Stimulated activated CD8-positive, alpha-beta memory T cell treated with anti-CD3 and anti-CD28 coated beads, Interleukin-2, amount 100 ng/mL, for 1 hour (primary cell): ENCODE measurements at regions not wholly inside any gene's neighbourhood (a gene's known extent, or its start where the extent isn't known, plus 50 kb on each side); places are given as distances from the start of the nearest gene placed in this dataset.

Source experiments
- DNase-seq, 2 donors: peaks; one replicate each; pipeline ENCODE4 v3.0.0-alpha.2; 2020; ENCODE audit warnings: low read depth in 2 of 2

DNA sequence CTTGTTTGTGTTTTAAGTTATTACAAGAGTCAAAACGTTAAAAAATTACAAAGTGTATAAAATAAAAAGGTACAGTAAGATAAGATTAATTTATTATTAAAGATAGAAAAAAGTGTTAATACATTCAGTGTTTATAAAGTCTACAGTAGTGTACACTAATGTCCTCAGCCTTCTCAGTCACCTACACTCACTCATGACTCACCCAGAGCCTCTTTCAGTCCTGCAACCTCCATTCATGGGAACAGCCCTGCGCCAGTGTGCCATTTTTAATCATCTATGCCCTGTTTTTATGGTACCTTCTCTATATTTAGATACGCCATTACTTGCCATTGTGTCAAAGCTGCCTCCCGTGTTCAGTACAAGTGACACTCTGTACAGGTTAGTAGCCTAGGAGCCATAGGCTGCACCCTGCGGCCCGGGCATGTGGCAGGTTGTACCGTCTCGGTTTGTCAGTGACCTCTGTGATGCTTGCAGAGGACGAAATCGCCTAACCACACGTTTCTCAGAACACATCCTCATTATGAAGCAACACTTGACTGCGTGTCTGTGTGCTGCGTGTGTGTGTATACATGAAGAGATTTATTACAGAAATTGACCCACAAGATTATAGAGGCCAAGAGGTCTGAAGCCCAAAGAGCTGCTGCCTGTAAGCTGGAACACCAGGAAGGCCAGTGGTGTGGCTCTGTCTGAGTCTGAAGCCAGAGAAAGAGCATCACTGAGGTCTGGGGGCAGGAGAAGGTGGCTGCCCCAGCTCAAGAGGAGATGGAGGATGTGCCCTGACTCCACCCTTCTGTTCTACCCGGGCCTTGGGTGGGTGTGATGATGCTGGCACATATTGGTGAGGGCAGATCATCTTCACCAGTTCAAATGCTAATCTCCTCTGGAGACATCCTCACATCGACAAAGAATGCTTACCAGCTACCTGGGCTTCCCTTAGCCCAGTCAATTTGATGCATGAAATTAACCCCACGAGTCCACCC is 116.6 kb upstream of the C14orf180 start:
- no peak for DNase-seq

DNA sequence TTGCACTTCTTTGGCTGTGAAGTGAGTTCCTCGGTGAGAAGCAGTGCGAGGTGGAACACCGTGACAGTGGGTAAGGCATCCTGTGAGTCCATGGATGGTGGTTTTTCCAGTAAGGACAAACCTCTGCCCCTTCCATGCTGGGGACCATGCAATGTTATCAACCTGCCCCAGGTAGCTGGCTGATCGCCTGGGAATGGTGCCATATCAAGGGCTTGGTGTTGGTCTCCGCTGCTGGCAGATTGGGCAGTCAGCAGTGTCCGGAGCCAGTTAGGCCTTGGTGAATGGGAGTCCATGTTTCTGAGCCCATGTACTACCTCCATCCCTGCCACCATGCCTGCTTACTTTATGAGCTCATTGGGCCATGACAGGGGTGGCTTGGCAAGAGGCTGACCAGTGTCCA is 114.7 kb upstream of the C14orf180 start:
- no peak for DNase-seq

DNA sequence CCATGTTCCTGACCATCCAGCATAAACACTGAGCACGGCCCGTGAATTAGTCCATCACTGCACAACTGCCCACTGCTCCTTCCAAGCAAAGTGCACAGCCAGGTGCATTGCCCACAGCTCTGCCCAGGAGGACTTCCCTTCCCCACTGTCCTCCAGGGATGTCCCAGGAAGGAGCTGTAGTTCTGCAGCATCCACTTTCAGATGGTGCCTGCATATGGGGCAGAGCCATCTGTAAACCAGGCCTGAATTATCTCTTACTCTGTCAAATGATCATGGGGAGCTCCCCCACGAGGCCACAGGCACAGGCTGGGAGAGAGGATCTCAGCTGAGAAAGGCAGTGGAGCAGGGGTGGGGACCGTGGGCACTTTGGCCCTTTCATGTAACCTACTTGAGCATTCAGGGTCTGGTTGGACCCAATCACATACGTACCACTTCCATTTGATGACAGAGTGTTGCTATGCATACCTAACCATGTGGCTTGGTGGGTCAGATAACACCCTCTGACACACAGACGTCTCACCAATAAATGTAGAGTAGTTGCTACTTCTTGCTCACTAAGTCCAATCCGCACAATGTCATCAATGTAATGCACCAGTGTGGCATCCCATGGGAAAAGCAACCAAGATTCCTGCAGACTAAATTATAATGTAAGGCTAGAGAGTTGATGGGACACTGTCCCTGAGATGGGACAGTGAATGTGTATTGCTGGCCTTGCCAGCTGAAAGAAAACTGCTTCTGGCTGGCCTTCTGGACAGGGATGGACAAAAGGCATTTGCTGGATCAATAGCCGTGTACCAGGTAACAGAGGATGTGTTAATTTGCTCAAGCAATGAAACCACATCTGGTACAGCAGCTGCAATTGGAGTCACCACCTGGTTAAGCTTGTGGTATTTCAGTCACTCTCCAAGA is 113.8 kb upstream of the C14orf180 start:
- DNase-seq = no peak

DNA sequence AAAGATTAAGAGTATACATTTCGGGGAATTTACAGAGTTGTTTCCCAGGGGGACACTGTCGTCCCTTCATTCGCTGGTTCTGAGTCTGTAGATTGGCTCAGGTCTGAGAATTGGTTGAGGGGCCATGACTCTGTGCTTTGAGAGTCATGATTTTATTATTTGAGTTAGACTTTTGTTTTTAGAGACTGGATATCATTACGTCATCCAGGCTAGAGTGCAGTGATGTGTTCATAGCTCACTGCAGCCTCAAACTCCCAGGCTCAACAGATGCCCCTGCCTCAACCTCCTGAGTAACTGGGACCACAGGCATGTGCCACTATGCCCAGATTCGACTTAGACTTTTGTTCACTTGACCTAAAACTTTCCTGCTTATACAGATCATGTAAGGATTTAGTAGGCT is 112.3 kb upstream of the C14orf180 start:
- DNase-seq = no peak

DNA sequence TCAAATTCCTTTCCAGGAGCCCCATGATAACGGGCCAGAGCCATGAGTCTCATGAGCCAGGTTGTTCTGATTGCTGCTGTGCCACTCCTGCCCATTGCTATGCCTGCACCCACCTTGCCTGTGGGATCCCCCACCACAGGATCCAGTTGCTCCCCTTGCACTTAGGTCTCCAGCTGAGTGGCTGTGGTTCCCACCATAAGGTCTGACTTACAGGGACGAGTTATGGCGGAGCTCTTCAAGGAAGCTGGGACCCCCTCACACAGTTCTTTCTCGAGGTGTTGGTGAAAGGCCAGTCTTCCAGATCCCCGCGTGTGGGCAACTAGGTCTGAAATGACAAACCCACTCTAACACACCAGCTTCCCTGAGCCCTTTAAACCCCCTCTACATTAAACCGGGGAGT is 111.9 kb upstream of the C14orf180 start:
- no peak for DNase-seq

DNA sequence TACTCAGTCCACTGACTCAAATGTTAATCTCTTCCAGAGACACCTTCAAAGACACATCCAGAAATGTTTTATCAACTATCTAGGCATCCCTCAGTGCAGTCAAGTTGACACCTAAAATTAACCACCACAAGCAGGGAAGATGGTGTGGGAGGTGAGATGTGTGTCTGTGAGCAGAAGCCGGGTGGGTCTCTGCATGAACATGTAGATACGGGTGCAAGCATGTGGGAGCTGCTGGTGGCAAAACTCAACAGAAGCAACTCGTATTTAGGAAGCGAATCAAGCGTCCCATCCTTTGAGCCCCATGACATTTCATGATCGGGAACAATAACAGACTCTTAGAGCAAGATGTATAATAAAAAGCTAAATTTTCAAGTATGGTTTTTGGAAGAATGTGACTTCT is 110.0 kb upstream of the C14orf180 start:
- DNase-seq = no peak

DNA sequence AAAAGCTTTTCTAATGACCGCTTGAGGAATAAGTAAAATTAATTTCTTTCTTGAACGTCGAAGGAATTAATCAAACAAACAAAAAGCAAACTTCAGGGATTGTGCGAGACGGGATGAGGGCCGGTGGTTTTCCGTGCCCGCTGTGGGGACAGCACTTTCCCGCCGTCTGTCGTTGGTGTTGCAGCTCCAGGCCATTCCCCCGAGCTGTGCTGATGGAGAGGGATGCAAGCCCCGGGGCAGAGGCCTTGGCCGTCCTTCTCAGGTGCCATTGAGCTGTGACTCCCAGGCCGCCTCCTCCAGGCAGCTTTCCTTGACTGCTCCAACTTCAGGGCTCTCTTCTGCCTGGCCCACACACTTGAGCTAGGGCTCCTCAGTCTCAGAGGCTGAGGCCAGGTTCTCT is 109.0 kb upstream of the C14orf180 start:
- no peak for DNase-seq

DNA sequence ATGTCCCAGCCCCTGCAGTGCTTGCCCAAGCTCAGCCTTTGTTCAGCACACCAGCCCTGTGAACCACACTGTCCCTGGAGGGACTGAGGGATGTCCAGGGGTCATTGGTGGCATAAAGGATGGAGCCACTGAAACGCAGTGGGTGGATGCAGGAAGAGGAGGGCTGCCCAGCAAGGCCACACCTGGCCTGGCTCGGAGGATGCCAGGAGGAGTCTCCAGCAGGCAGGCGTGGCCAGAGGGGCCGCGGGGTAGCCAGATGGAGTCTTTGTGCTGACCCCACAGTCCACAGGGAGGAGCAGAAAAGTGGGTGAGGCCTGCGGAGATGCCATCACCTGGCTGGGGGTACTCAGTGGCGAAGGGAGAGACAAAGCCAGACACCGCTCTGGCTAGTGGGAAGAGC is 108.5 kb upstream of the C14orf180 start:
- DNase-seq = no peak

DNA sequence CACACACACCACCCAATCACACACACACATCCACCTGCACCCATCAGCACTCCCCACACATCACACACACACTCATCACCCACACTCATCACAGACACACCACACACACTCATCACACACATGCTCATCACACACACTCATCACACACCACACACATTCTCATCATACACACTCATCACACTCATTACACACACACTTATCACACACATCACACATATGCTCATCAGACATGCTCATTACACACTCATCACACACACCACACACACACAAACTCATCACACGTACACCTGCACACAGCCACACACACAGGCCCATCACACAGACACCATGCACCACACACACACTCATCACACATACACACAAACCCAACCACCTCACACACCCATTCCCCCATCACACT is 107.5 kb upstream of the C14orf180 start:
- no peak for DNase-seq

DNA sequence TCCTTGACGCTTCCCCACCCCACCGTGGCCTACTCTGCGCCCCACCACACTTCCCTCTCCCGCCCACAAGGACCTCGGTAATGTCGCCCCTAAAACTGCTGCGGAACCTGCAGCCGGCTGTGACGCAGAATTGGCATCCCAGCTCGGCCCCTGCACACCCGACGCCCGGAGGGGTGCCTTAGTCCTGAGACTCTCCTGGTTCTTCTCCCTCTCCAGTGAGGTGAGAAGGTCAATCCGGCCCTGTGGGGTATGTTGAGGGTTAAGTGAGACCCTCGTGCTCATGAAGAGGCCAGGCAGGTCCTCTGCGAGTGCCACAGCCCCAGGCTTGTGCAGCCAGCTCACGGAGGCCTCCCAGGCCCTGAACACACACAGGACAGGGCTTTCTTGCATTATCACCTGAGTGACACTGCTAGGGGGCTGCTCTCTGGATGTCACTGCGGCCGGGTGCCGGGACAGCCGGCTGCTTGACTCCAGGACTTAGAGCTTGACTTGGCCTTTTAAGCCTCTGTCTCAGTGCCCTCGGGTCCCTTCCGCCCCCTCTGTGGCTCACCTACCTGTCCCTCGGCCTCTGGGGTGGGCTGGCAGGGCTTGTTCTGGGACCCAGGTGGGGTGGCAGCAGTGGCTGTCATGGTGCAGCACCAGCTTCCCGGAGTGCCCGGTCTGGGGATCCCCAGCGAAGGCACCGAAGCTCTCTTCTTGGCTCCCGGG is 106.9 kb upstream of the C14orf180 start:
- no peak for DNase-seq

DNA sequence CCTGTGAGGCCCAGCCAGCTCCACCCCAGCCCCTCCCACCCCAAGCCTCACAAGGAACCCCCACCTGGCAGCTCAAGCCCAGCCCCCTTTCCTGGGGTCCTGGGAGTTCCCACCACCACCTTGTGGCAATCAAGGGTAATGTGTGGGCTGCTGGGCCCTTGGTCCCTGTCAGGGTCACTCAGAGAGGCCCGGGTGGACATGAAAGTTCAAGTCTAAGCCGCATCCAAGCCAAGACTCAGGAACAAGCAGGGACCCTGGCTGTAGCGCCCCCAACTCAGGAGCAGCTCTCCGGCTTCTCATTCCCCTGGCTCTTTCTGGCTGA is 106.4 kb upstream of the C14orf180 start:
- no peak for DNase-seq

DNA sequence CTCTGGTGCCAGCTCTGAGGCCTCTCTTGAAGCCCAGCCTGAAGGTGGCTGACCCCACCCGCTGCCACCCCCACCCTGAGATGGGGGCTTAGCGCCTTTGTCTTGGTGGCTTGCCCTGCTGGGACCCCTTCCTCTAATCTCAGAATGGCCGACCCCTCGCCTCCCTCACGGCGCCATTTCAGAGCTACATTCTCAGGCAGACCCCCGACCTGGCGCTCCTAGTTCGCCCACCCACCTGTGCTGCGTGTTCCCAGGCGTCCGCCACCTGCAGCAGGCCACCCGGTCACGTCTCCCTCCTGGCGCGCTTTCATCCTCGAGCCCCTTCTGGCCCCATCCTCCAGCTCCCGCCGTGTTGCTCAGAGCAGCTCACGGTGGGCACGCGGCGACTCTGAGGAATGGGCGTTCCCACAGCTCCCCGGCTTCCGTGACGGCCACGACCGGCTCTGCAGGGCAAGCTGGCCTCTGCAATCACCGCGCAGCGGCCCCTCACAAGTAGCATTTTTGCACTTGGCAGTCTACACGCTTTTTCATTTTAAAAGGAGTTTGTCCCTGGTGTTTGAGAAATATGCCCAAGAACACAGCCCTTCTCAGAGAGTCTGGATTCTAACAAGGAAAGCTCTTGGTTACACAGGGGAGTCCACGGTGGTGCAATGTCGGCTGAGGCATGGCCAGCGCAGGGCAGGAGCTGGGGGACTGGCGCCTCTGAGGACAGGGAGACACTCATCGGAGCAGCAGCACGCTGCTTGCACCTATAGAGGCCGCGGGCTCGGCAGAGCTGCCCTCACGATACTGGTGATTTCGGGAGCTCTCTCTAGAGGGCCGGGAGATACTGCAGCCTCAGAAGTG is 105.7 kb upstream of the C14orf180 start:
- DNase-seq = no peak

DNA sequence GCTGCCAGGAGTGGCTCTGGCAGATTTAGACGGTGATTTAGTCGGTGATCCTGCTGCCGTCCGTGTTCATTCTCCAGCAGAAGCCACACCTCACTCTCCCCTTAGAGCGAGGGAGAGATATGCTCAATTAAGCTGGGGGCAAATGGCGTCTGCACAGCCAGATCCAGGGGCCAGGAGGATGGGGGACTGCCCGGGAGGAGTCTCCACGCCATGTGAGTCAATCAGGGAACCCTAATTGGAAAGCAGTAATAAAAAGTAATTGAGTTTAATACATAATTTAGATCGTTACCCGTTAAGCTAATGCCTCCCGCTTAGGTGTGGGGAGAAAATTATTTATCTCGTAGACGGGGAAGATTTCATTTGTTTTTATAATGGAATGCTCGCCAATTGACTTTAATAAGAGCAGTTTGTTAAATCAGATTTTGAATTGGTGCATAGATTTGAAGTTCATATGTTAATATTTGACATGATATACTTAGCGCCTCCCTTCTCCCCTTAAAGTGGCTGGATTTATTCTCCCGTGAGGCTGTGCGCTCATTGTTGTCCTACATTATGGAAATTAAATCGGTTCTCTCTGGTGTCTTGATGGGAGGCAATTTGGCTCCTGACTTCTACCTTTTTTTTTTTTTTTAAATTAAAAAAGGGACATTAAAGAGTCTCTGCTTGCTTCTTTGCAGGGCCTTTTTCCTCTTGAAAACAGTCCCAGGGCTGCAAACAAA is 104.9 kb upstream of the C14orf180 start:
- no peak for DNase-seq

DNA sequence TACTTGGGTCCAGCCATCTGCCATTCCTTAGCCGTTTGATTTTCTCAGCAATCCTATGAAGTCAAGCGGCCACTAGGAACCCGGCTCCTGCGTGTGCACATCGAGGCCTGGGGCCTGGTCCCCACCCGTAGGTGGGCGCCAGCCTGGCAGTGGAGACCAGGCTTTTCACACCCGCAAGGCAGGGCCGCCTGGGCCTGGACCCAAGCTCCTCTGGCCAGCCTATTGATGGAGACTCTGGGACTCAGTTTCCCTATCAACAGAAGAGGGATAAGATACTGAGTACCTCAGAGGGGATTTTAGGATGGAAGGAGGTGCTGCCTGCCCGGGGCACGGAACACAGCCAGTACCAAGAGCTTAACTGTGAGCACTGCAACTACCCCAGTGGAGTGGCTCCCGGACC is 104.3 kb upstream of the C14orf180 start:
- no peak for DNase-seq

DNA sequence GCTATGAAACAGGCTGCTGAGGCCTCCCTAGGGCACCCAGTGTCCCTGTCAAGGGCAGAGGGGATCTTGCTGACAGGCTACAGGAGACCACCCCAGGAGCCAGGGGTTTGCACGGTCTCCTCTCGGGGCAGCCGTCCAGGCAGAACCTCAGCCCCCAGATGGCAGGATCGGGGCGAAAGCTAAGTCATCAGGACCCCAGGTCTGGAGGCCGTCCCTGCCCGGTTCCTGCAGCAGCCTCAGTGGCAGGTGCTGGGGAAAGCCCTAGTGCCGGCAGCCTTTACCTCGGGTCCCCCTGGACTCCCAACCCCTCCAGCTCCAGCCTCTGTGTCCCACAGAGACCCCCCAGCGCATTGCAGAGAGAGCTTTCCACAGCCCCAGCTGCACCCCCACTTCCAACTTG is 103.8 kb upstream of the C14orf180 start:
- no peak for DNase-seq

DNA sequence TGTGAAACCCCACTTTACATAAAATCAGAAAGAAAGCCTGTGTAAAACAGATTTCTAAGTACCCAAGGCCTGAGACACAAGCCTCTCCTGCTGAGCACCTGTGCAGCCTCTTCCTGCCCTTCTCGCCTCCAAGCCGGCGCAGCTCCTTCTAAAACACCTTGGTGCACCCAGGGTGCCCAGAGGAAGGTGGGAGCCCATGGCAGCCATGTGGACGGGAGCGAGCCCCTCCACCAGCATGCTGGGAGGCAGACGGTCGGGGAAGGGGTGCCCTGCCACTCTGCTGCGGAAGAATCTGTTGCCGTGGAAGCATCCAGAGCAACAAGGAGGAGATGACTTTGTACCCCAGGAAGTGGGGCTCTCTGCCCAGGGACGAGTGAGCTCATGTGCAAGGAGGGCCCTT is 103.1 kb upstream of the C14orf180 start:
- DNase-seq = no peak

DNA sequence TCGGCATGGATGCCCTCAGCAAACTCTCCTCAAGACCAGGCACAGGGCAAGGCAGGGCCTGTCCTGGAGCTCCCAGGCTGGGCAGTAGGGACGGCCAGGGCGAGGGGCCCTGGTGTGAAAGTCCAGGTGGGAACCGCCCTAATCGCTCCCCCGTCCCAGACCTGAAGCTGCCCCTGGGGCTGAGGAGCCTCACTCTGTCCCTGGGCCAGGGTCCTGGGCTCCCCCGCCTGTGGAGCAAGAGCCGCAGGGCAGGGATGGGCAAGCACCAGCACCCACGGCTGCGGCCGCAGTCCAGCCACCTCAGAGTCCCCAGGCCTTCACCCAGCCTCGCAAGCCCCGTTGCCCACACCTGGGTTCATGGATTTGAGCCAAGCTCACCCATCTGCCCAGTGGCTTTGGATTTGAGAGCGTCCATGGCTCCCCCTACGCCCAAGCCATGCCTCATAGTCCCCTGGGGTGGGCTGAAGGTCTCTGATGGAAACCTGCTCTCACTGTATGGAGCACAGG is 102.4 kb upstream of the C14orf180 start:
- no peak for DNase-seq

DNA sequence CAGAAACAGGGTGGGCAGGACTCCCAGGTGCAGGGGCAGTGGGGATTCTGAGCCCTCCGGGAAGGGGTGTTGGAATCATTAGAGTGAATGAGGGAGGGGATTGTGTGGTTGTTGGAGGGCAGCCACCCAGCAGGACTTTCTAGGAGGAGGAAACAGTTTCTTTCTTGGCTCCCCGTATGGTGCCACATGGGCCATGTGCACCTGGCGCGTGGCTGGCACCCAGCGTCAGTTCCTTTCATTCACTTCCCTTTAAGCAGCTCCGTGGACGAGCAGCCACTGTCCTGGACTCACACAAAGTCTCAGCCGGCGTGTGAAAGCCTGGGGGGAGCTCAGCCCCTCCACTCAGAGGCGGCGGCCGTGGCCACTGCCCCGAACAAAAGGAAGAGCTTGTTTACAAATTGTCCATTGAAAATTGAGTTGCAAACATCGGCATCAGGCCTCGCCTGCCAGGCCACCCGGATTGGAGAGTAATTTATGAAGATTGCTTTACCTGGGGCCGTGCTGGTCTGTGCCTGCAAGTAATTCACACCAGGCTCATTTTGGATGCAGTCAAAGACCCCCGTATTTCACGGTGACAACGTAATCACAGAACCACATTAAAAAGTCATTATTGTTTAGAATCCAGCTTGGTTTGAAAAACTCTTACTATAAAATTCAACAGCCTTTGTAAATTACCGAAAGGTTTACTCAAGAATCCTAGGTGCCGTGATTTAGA is 101.7 kb upstream of the C14orf180 start:
- DNase-seq = no peak

DNA sequence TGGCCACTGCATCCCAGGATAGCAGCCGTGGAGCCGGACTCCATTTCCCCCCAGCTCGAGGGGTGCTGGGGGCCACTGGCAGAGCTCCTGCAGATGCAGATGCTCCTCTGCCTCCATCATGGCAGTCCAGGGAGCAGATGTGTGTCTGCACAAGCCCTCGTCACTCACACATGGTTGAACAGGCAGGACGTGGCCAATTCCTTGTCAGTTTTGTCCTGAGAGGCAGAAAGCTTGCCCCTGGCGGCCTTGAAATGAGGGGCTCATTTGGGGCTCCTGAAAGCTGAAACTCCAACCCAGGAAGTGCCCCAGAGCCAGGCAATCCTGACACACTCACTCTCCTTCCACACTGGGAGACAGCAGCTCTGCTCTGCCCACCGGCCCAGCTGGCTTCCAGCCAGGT is 100.9 kb upstream of the C14orf180 start:
- no peak for DNase-seq

DNA sequence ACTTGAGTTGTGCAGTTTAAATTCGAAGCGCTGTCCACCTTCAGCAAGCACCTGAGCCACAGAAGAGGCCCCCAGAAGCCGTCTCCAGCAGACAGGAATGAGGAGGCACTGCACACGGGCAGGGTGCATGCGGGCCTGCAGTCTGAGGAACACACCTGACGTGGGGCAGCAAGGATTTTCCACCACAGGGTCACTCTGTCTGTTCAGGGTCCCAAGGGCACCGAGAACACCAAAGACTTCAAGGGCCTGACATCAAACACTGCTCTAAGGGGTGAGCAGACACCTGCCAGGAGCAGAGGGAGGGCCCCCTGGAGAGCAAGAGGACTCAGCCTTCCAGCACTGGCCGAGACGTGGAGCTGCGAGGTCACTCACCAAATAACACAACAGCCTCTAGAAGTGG is 99.7 kb upstream of the C14orf180 start:
- DNase-seq = no peak
